ENCODE measurements at regions not wholly inside any gene's neighbourhood (a gene's known extent, or its start where the extent isn't known, plus 50 kb on each side); places are given as distances from the start of the nearest gene placed in this dataset.

DNA sequence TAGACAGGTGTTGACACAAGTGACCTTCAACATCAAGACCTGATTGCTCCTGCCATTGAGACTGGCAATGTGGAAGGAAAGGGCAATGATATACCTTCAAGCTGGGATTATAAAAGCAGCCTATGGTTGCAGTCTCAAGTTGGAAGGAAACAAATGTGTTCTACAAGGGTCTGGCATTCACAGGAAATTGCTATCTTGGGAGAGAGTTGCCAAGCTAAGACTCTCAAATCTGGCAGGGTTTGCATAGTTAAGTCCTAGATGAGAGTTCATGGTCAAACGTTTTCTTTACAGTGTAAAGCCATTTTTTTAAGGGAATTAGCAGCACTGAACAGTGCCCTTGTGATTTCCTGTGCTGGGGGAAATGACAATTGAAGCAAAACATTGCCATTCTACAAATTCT is 546.9 kb upstream of the CFAP20DC start:
- no peaks in the 10 kb centered on the region for H3K4me1 Mint-ChIP-seq
- POLR2A ChIA-PET: no interaction called here
- no peak for DNase-seq
- peaks cover 3% of the 10 kb centered on the region for H3K27me3 Mint-ChIP-seq
- H3K27ac Mint-ChIP-seq: no peak overlapping the region
- H3K4me3 Mint-ChIP-seq: no peak overlapping the region
- peaks cover 11% of the 10 kb centered on the region for H3K9me3 Mint-ChIP-seq
- CTCF ChIA-PET: no interaction called here
- H3K36me3 Mint-ChIP-seq (ENCODE audit: low read depth): no peaks in the 10 kb centered on the region

DNA sequence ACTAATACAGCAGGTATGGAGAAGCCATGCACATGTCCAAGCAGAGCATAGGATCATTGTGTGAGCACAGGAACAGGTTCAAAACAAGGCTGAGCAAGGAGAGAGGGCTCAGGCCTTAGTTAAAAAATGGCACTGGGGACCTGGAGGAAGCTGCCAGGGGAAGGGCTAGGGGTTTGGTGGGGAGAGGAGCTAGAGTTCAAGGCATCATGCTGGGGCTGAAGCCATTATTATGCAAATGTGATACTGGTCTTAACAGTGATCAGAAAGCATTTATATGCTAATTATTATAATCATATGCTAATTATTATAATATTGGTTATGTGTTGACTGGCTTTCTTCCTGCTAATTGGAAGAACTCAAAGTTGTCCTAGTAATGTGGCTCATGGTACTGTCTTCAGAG is 546.0 kb upstream of the CFAP20DC start:
- CTCF ChIA-PET: interaction anchor here (0.6 to 1.6 kb wide), 3 partner anchors 12 to 657 kb away, joined by 3 read pairs; no protein-coding TSS in a partner anchor

DNA sequence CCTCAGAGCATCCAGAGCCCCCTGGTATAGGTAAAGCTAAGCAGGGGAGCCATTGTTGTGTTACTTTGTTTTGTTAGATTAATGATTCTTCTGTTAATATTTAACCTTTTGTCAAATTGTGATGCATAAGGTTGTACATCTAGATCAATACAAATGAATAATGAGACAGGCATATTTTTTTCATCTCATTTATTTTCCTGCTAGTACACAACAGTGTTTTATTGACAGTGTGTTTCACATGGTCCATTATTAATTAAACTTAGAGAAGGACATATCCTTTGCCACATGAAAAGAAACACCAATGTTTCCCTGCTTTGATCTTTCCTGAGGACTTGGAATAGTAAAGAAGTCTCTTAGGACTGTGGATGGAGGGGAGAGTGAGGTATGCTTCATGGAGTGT is 543.6 kb upstream of the CFAP20DC start:
- peaks cover 10% of the 10 kb centered on the region for H3K9me3 Mint-ChIP-seq
- POLR2A ChIA-PET: no interaction called here
- H3K36me3 Mint-ChIP-seq (ENCODE audit: low read depth): no peaks in the 10 kb centered on the region
- DNase-seq: no peak
- H3K4me3 Mint-ChIP-seq: no peak overlapping the region
- H3K27me3 Mint-ChIP-seq: peaks cover 3% of the 10 kb centered on the region
- no peak overlapping the region for H3K27ac Mint-ChIP-seq
- H3K4me1 Mint-ChIP-seq: no peaks in the 10 kb centered on the region
- CTCF ChIA-PET: no interaction called here

More for the DNA sequence above, 546.0 kb upstream of the CFAP20DC start:
- POLR2A ChIA-PET: no interaction called here
- H3K27ac Mint-ChIP-seq: no peak overlapping the region
- H3K27me3 Mint-ChIP-seq: peaks cover 3% of the 10 kb centered on the region
- H3K9me3 Mint-ChIP-seq: peaks cover 11% of the 10 kb centered on the region
- H3K4me1 Mint-ChIP-seq: no peaks in the 10 kb centered on the region
- H3K4me3 Mint-ChIP-seq: no peak overlapping the region
- DNase-seq: no peak
- H3K36me3 Mint-ChIP-seq (ENCODE audit: low read depth): no peaks in the 10 kb centered on the region

DNA sequence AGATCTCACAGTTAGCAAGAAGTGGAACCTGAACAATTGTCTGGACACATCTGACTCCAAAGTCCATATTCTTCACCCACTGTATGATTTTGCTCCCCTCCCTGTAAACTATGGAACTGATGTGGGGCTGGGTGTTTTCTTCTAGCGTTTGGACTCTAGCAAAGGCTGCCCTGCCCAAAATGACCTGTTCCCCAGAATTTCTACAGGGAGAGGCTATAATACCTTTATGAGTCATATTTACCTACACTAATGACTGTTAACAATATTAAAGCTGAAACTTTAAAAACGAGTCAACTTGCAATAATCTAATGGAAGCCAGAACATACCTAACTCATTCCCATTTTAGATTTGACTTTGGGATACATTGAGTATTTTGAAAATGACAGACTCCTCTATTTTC is 531.2 kb upstream of the CFAP20DC start:
- ChIA-PET CTCF (interaction anchor here (0.5 to 1.2 kb wide), 2 partner anchors 14 to 196 kb away, joined by 4 read pairs; no protein-coding TSS in a partner anchor), POLR2A (no interaction called here)
- Mint-ChIP-seq H3K4me1 (peaks cover 6% of the 10 kb centered on the region), H3K36me3 (ENCODE audit: low read depth) (peaks cover 4% of the 10 kb centered on the region), H3K27ac (no peak overlapping the region), H3K4me3 (no peak overlapping the region), H3K9me3 (peaks cover 17% of the 10 kb centered on the region), H3K27me3 (no peaks in the 10 kb centered on the region)
- no peak for DNase-seq

DNA sequence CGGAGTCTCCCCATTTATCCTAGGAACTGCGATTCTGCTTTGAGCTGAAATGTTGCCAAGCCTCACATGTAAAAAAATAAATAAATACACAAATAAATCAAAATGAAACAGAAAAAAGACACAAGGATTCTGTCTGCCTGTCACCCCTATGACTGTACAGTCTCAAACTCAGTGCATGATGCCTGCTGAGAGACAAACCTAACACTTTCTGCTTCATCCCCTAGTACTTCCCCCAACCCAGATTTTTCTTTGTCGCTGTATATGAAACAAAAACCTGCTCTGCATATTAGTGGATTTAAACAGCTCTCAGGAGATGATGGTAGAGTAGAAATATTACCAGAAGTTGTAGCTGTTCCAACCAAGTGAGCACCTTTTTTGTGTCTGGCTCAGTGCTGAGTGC is 530.7 kb upstream of the CFAP20DC start:
- ChIA-PET POLR2A (no interaction called here), CTCF (no interaction called here)
- Mint-ChIP-seq H3K27me3 (no peaks in the 10 kb centered on the region), H3K9me3 (peaks cover 13% of the 10 kb centered on the region), H3K27ac (no peak overlapping the region), H3K4me3 (no peak overlapping the region), H3K4me1 (peaks cover 7% of the 10 kb centered on the region), H3K36me3 (ENCODE audit: low read depth) (no peaks in the 10 kb centered on the region)
- no peak for DNase-seq

DNA sequence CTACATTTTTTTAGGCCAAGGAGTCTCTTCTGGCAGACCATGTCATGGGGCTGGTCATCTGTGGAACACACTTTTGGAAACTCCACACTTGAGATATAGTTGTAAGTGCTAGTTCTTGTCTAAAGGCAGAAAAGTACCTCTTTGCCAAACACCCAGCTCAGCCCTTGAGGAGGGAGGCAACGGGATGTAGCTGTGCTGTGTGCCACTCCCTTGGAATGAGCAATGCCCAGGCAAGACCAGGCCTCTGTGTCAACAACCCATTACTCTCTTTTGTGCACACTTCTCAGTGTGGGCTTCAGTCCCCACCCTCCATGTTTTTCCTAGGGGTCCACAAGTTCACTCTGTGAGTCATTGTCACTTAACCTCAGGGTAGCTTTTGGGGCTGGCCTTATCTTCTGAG is 528.3 kb upstream of the CFAP20DC start:
- Mint-ChIP-seq H3K4me1 (peaks cover 10% of the 10 kb centered on the region), H3K27ac (no peak overlapping the region), H3K4me3 (no peak overlapping the region), H3K27me3 (no peaks in the 10 kb centered on the region), H3K36me3 (ENCODE audit: low read depth) (no peaks in the 10 kb centered on the region), H3K9me3 (peaks cover 8% of the 10 kb centered on the region)
- ChIA-PET POLR2A (no interaction called here), CTCF (interaction anchor here (0.8 to 1.1 kb wide), 2 partner anchors 10 to 19 kb away, joined by 3 read pairs; no protein-coding TSS in a partner anchor)
- no peak for DNase-seq

DNA sequence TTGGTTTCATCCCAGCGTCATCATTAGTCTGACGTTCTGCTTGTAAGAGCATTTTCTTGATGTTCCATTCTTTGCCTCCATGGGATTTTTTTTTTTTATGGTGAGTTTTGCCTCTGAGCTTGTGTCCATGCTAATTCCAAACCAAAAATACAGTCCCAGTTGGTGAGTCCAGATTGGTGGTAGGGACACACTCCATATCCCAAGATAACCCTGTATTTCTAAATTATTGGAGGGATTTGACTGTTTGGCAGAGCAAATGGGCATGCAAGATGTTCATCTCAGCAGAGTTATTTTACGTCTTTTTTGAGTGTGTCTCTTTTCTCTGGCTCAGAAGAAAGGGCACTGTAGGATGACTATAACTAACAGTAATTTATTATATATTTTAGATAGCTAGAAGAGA is 526.8 kb upstream of the CFAP20DC start:
- H3K27me3 Mint-ChIP-seq: no peaks in the 10 kb centered on the region
- no peaks in the 10 kb centered on the region for H3K36me3 Mint-ChIP-seq (ENCODE audit: low read depth)
- POLR2A ChIA-PET: no interaction called here
- no peak overlapping the region for H3K4me3 Mint-ChIP-seq
- H3K27ac Mint-ChIP-seq: no peak overlapping the region
- DNase-seq: no peak
- H3K4me1 Mint-ChIP-seq: peaks cover 10% of the 10 kb centered on the region
- no peaks in the 10 kb centered on the region for H3K9me3 Mint-ChIP-seq
- CTCF ChIA-PET: interaction anchor here (0.6 to 3.1 kb wide), 4 partner anchors 9 to 1924 kb away, joined by 3 to 11 read pairs (median 4); no protein-coding TSS in a partner anchor

DNA sequence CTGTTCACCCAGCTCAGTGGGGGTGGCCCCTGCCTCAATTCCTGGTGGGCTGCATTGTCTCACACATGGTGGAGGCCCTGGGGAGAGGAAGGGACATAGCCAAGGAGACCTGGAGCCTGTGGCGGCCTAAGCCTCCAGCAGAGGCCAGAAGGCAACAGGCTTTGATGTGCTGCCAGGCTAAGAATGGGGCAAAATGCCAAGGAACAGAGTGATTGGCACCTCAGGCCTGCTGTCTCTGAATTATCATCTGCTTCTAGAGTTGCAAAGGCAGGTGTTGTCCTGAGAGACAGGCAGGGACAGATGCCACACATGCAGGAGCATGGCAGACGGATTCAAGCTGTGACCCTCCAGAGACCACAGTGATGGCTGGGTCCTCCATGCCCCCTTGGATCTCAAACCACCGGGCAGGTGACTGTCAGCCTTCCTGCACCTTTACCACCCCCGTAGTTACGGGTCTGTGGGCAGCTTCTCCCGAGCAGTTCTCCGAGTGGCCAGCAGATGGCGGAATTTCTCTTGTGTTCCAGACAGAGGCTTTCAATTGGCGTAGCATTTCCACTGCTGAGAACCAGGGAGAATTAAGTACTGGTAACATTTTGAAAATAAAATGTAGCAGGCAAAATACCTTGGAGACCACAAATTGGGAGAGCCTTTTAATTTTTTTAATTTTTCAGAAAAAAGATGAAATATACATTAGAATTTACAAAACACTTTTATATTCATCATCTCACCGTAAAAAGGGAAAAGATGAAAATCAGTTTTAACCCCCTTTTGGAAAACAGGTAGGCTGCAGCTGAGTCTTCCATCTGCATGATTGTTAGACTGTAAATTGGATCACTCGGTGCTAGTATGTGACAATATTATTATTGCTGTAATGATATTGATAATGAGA is 525.5 kb upstream of the CFAP20DC start:
- H3K36me3 Mint-ChIP-seq (ENCODE audit: low read depth): no peaks in the 10 kb centered on the region
- ChIA-PET CTCF (interaction anchor here (0.6 to 3.1 kb wide), 15 partner anchors 7 to 1235 kb away, joined by 3 to 11 read pairs (median 3); no protein-coding TSS in a partner anchor), POLR2A (no interaction called here)
- peak; percentile 89 for DNase-seq
- peaks cover 6% of the 10 kb centered on the region for H3K4me1 Mint-ChIP-seq
- H3K27me3 Mint-ChIP-seq: no peaks in the 10 kb centered on the region
- H3K27ac Mint-ChIP-seq: peak overlapping the region; percentile 68
- H3K4me3 Mint-ChIP-seq: no peak overlapping the region
- no peaks in the 10 kb centered on the region for H3K9me3 Mint-ChIP-seq

DNA sequence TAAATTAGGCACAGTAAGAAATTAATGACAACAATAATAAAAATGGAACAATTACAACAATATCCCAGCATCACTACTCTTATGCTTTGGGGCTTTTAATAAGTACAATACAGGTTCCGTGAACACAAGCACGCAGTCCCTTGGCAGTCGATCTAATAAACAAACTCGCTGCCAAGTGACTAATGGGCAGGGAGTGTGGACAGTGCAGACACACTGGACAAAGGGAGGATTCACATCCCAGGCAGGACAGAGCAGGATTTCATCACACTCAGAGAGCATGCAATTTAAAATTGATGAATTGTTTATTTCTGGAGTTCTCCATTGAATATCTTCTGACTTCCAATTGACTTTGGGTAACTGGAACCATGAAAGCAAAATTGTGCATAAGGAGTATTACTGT is 524.1 kb upstream of the CFAP20DC start:
- no peaks in the 10 kb centered on the region for H3K27me3 Mint-ChIP-seq
- CTCF ChIA-PET: interaction anchor here (1.6 kb wide), 2 partner anchors 11 to 287 kb away, joined by 3 to 4 read pairs; no protein-coding TSS in a partner anchor
- peaks cover 6% of the 10 kb centered on the region for H3K4me1 Mint-ChIP-seq
- H3K4me3 Mint-ChIP-seq: no peak overlapping the region
- H3K27ac Mint-ChIP-seq: no peak overlapping the region
- no peaks in the 10 kb centered on the region for H3K36me3 Mint-ChIP-seq (ENCODE audit: low read depth)
- POLR2A ChIA-PET: no interaction called here
- no peaks in the 10 kb centered on the region for H3K9me3 Mint-ChIP-seq
- no peak for DNase-seq

DNA sequence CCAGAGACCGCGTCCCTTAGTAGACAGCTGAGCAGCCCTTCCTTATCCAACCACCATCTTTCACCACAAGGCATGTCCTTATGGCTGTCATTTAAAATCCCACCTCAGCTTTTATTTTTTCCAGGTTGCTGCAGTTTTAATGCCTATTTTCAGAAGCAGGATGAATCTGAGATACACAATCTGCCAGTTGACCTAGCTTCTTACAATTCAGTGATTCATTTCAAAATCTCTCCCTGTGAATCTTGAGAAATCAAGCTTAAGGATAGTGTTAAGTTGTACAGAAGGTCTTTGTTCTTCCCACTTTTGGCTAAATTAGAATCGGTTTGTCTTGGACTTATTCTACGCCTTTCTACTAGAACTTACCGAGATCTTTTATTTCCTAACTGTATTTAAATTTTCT is 522.3 kb upstream of the CFAP20DC start:
- POLR2A ChIA-PET: no interaction called here
- Mint-ChIP-seq H3K4me1 (peaks cover 4% of the 10 kb centered on the region), H3K27ac (no peak overlapping the region), H3K9me3 (no peaks in the 10 kb centered on the region), H3K36me3 (ENCODE audit: low read depth) (no peaks in the 10 kb centered on the region), H3K27me3 (no peaks in the 10 kb centered on the region), H3K4me3 (no peak overlapping the region)
- CTCF ChIA-PET: interaction anchor here (1.4 kb wide), 1 partner anchor 236 kb away, joined by 4 read pairs; no protein-coding TSS in a partner anchor
- DNase-seq: no peak

DNA sequence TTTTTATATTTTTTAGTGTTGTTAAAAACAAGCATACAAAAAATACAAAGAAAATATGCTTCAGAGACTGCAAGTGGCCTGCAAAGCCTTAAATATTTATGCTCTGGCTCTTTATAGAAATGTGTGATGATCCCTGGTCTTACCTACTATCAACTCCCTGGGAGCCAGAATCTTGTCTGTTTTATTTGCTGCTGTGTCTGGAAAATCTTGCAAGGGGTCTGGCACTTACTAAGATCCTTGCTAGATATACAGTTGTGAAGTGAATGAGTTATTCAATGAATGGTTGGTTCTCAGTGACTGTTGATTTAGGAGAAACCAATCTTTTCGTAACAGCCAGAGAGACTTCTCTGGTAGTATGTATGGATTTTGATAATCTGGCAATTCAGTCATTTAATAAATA is 521.0 kb upstream of the CFAP20DC start:
- ChIA-PET CTCF (interaction anchor here (1.4 kb wide), 1 partner anchor 238 kb away, joined by 4 read pairs; no protein-coding TSS in a partner anchor), POLR2A (no interaction called here)
- no peaks in the 10 kb centered on the region for H3K36me3 Mint-ChIP-seq (ENCODE audit: low read depth)
- H3K27ac Mint-ChIP-seq: no peak overlapping the region
- H3K4me1 Mint-ChIP-seq: peaks cover 11% of the 10 kb centered on the region
- no peaks in the 10 kb centered on the region for H3K27me3 Mint-ChIP-seq
- H3K9me3 Mint-ChIP-seq: peaks cover 2% of the 10 kb centered on the region
- DNase-seq: no peak
- no peak overlapping the region for H3K4me3 Mint-ChIP-seq

DNA sequence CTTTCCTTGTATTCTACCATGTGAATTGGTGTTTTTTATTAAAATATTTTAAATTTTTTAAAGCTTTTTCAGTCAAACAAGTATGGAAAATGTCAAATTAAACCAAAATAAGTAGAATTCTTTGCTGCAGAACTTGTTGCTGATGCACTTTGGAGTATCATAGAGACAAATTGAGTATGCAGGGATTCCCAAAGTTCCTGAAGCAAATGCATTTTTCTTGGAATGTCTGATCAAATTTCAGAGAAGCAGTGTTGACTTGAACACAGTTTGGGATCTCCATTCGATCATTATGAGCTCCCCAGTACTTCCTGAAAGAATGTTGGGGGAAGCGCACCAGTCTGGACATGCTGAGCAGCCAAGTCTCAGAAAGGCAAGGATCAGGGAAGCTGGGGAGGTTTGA is 517.8 kb upstream of the CFAP20DC start:
- ChIA-PET POLR2A (no interaction called here), CTCF (interaction anchor here (1.0 to 1.5 kb wide), 4 partner anchors 9 to 290 kb away, joined by 3 read pairs; no protein-coding TSS in a partner anchor)
- Mint-ChIP-seq H3K36me3 (ENCODE audit: low read depth) (peaks cover 9% of the 10 kb centered on the region), H3K9me3 (peaks cover 11% of the 10 kb centered on the region), H3K27ac (no peak overlapping the region), H3K27me3 (no peaks in the 10 kb centered on the region), H3K4me3 (no peak overlapping the region), H3K4me1 (peaks cover 7% of the 10 kb centered on the region)
- DNase-seq: no peak

DNA sequence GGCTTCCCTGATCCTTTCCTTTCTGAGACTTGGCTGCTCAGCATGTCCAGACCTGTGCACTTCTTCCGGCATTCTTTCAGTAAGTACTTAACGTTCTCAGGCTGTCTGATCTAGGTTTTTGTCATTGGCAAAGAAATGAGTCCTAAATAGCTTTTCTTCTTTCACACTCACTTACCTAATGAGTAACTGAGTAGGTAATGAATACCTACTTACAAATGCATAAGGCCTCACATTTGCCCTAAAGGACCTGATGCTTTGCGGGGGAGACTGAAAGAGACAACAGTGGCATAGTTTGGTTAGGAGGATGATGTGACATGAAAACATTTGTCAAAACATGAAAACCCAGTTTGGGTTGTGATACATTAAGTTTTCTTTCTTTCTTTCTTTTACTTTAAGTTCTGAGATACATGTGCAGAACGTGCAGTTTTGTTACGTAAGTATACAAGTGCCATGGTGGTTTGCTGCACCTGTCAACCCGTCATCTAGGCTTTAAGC is 516.7 kb upstream of the CFAP20DC start:
- CTCF ChIA-PET: interaction anchor here (1.1 kb wide), 1 partner anchor 253 kb away, joined by 3 read pairs; no protein-coding TSS in a partner anchor
- no peaks in the 10 kb centered on the region for H3K27me3 Mint-ChIP-seq
- no peak for DNase-seq
- POLR2A ChIA-PET: no interaction called here
- H3K36me3 Mint-ChIP-seq (ENCODE audit: low read depth): peaks cover 9% of the 10 kb centered on the region
- peaks cover 7% of the 10 kb centered on the region for H3K4me1 Mint-ChIP-seq
- peaks cover 14% of the 10 kb centered on the region for H3K9me3 Mint-ChIP-seq
- no peak overlapping the region for H3K27ac Mint-ChIP-seq
- no peak overlapping the region for H3K4me3 Mint-ChIP-seq
